ENCODE measurements at regions not wholly inside any gene's neighbourhood (a gene's known extent, or its start where the extent isn't known, plus 50 kb on each side); places are given as distances from the start of the nearest gene placed in this dataset.

DNA sequence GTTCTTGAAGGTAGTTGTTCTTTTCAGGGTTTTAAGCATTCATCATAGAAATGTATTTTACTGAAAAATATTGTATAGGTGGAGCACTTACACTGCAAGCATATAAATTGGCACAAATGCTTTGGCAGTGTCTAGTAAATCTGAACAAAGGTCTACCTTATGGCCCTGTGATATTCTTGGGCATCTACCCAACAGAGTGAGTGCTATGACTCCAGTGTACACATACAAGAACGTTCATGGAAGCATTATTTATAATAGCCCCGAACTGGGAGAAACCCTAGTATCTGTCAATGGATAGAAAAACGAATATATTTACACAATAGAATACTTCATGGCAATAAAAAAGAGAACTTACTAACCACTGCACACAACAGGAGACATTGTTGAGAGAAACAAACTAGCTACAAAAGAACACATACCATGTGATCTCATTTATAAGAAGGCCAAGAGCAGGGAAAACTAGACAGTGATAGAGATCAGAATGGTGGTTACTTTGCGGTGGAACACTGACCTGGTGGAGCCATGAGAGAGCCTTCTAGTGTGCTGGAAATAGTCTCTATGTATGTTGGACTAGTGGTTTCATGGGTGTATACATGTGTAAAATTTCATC, 96.0 kb downstream of the MAB21L3 start:
- TF ChIP-seq POLR2A (IDR thresholded peaks at IDR 0.05) = no peak
- TF ChIP-seq, protein P1, sequence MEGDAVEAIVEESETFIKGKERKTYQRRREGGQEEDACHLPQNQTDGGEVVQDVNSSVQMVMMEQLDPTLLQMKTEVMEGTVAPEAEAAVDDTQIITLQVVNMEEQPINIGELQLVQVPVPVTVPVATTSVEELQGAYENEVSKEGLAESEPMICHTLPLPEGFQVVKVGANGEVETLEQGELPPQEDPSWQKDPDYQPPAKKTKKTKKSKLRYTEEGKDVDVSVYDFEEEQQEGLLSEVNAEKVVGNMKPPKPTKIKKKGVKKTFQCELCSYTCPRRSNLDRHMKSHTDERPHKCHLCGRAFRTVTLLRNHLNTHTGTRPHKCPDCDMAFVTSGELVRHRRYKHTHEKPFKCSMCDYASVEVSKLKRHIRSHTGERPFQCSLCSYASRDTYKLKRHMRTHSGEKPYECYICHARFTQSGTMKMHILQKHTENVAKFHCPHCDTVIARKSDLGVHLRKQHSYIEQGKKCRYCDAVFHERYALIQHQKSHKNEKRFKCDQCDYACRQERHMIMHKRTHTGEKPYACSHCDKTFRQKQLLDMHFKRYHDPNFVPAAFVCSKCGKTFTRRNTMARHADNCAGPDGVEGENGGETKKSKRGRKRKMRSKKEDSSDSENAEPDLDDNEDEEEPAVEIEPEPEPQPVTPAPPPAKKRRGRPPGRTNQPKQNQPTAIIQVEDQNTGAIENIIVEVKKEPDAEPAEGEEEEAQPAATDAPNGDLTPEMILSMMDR (IDR thresholded peaks at IDR 0.05) = no peak

Data from breast epithelium (tissue), 3 donors.